Caco-2 (cell line): ENCODE measurements at regions not wholly inside any gene's neighbourhood (a gene's known extent, or its start where the extent isn't known, plus 50 kb on each side); places are given as distances from the start of the nearest gene placed in this dataset.

Experiments
- BruUV-seq: library from RNA; stranded (reverse); fragments of 400-500 nt; replicated peaks from 2 replicates; lab custom pipeline; 2021; lab: Mats Ljungman, UMichigan
- CTCF ChIA-PET: fragments of 300-600 bp; sonication (Branson Sonifier 250); formaldehyde crosslinking; loops from one replicate; lab custom pipeline; 2022; ENCODE audit warnings: antibody characterized with exemption; lab: Charles Lee
- POLR2A ChIA-PET: fragments of 300-600 bp; sonication (Branson Sonifier 250); formaldehyde crosslinking; loops from one replicate; lab custom pipeline; 2022; ENCODE audit warnings: antibody characterized with exemption; lab: Charles Lee
- DNase-seq, 2 experiments: peaks; one replicate each; pipeline versions ENCODE4 v3.0.0 to v3.0.0-alpha.2; 2020 to 2022
- H3K27me3 ChIP-seq: replicated peaks from 2 replicates; pipeline ENCODE4 v1.6.0; 2011; ENCODE audit warnings: low read length; ENCODE audit not compliant: control insufficient read depth, insufficient read depth
- H3K36me3 ChIP-seq: 2 replicates; pipeline ENCODE4 v1.5.1; 2011; ENCODE audit warnings: low read length; ENCODE audit not compliant: control insufficient read depth, insufficient read depth
- H3K4me1 ChIP-seq: fragments of 250-450 bp; sonication (Bioruptor Pico); 2 replicates; pipeline ENCODE4 v1.5.1; 2020; ENCODE audit warnings: mild to moderate bottlenecking
- H3K4me3 ChIP-seq: 2 replicates; pipeline ENCODE4 v1.5.1; 2011; ENCODE audit warnings: low read depth, mild to moderate bottlenecking, control low read depth, low read length
- H3K9me3 ChIP-seq: fragments of 250-450 bp; sonication (Bioruptor Pico); 2 replicates; pipeline ENCODE4 v1.5.1; 2020; ENCODE audit warnings: mild to moderate bottlenecking, moderate library complexity
- H3K27ac Mint-ChIP-seq: one replicate; pipeline ENCODE4 v1.8.0; 2022; ENCODE audit warnings: mixed read lengths; ENCODE audit not compliant: unreplicated experiment
- H3K27me3 Mint-ChIP-seq: one replicate; pipeline ENCODE4 v1.8.0; 2022; ENCODE audit warnings: mixed read lengths; ENCODE audit not compliant: insufficient read depth, unreplicated experiment
- H3K36me3 Mint-ChIP-seq: one replicate; pipeline ENCODE4 v1.8.0; 2022; ENCODE audit warnings: mild to moderate bottlenecking, mixed read lengths; ENCODE audit not compliant: insufficient read depth, unreplicated experiment
- H3K4me1 Mint-ChIP-seq: one replicate; pipeline ENCODE4 v1.8.0; 2022; ENCODE audit warnings: low read depth, mixed read lengths; ENCODE audit not compliant: unreplicated experiment
- H3K4me3 Mint-ChIP-seq: one replicate; pipeline ENCODE4 v1.8.0; 2022; ENCODE audit warnings: mild to moderate bottlenecking, moderate library complexity, mixed read lengths; ENCODE audit not compliant: unreplicated experiment
- H3K9me3 Mint-ChIP-seq: one replicate; pipeline ENCODE4 v1.8.0; 2022; ENCODE audit warnings: mixed read lengths; ENCODE audit not compliant: unreplicated experiment
- CTCF ChIP-seq, 2 experiments: fragments of 200-600 bp in 1 of 2; IDR thresholded peaks; 1 replicate in 1 of 2; 2 replicates in 1 of 2; pipeline versions ENCODE4 v1.5.1 to v1.8.0; 2011 to 2022; ENCODE audit warnings: antibody characterized with exemption in 1 of 2, control low read depth in 1 of 2, inconsistent platforms in 1 of 2, low read depth in 1 of 2, low read length in 1 of 2, mild to moderate bottlenecking in 1 of 2, moderate library complexity in 1 of 2; ENCODE audit not compliant: insufficient read depth in 1 of 2, severe bottlenecking in 1 of 2, unreplicated experiment in 1 of 2
- intact Hi-C: fragments of 100-400 bp; cut with micrococcal nuclease; formaldehyde crosslinking; loops from one replicate; pipeline ENCODE4 v1.10.0; 2022; ENCODE audit not compliant: unreplicated experiment

- Mint-ChIP-seq H3K36me3 (no peaks in the 10 kb centered on the region), H3K27ac (no peak overlapping the region), H3K4me1 (peaks cover 4% of the 10 kb centered on the region), H3K4me3 (no peak overlapping the region), H3K27me3 (peaks cover 10% of the 10 kb centered on the region), H3K9me3 (no peaks in the 10 kb centered on the region)
- intact Hi-C loops, result loop anchor here (5.0 kb wide), 1 partner anchor 61 kb away; no protein-coding TSS in a partner anchor
- no TSS peak for BruUV-seq
- no peak for DNase-seq
- TF ChIP-seq CTCF (IDR thresholded peaks at IDR 0.05; ENCODE audit: insufficient read depth in 1 of 2, low read depth in 1 of 2, low read length in 1 of 2, severe bottlenecking in 1 of 2, unreplicated experiment in 1 of 2), result no peak
- ChIA-PET CTCF (no interaction called here), POLR2A (no interaction called here)
- no peaks in the 10 kb centered on the region; the same call in 1 of the 2 replicates for H3K27me3 ChIP-seq
- H3K4me1 ChIP-seq, result no peaks in the 10 kb centered on the region
- H3K4me3 ChIP-seq, result no peak overlapping the region
- H3K9me3 ChIP-seq, result no peaks in the 10 kb centered on the region
- H3K36me3 ChIP-seq, result no peaks in the 10 kb centered on the region
Measured at GRCh38 chr7:142418326-142418725, 160.5 kb upstream of the PRSS58 start.

- no peaks in the 10 kb centered on the region for H3K4me1 Mint-ChIP-seq
- no peaks in the 10 kb centered on the region for H3K9me3 Mint-ChIP-seq
- no peaks in the 10 kb centered on the region for H3K9me3 ChIP-seq
- CTCF ChIA-PET, result no interaction called here
- DNase-seq, result no peak
- no TSS peak for BruUV-seq
- H3K27me3 ChIP-seq, result no peaks in the 10 kb centered on the region
- H3K4me3 Mint-ChIP-seq, result no peak overlapping the region
- POLR2A ChIA-PET, result no interaction called here
- H3K36me3 Mint-ChIP-seq, result no peaks in the 10 kb centered on the region
- H3K27me3 Mint-ChIP-seq, result peaks cover 7% of the 10 kb centered on the region
- no peak overlapping the region for H3K4me3 ChIP-seq
- H3K4me1 ChIP-seq, result no peaks in the 10 kb centered on the region
- no peaks in the 10 kb centered on the region for H3K36me3 ChIP-seq
- intact Hi-C loops, result loop anchor here (5.0 kb wide), 1 partner anchor 58 kb away; no protein-coding TSS in a partner anchor
- no peak for TF ChIP-seq CTCF (IDR thresholded peaks at IDR 0.05; ENCODE audit: insufficient read depth in 1 of 2, low read depth in 1 of 2, low read length in 1 of 2, severe bottlenecking in 1 of 2, unreplicated experiment in 1 of 2)
- H3K27ac Mint-ChIP-seq, result no peak overlapping the region
Measured at GRCh38 chr7:142414915-142415314, 157.1 kb upstream of the PRSS58 start.

GRCh38 chr7:142414135-142414534 lies 156.3 kb upstream of the PRSS58 start:
- Mint-ChIP-seq H3K9me3 (no peaks in the 10 kb centered on the region), H3K36me3 (no peaks in the 10 kb centered on the region), H3K27ac (no peak overlapping the region), H3K4me3 (no peak overlapping the region), H3K4me1 (no peaks in the 10 kb centered on the region), H3K27me3 (peaks cover 7% of the 10 kb centered on the region)
- TF ChIP-seq CTCF (IDR thresholded peaks at IDR 0.05; ENCODE audit: insufficient read depth in 1 of 2, low read depth in 1 of 2, low read length in 1 of 2, severe bottlenecking in 1 of 2, unreplicated experiment in 1 of 2), result no peak
- POLR2A ChIA-PET, result no interaction called here
- intact Hi-C loops, result no loop called here
- H3K4me3 ChIP-seq, result no peak overlapping the region
- H3K4me1 ChIP-seq, result no peaks in the 10 kb centered on the region
- H3K9me3 ChIP-seq, result no peaks in the 10 kb centered on the region
- no peak for DNase-seq
- no TSS peak for BruUV-seq
- CTCF ChIA-PET, result interaction anchor here (1.0 to 1.3 kb wide), 2 partner anchors 9 to 13 kb away, joined by 3 read pairs; no protein-coding TSS in a partner anchor
- no peaks in the 10 kb centered on the region for H3K27me3 ChIP-seq
- H3K36me3 ChIP-seq, result no peaks in the 10 kb centered on the region
